AG04449 (cell line): ENCODE measurements at regions not wholly inside any gene's neighbourhood (a gene's known extent, or its start where the extent isn't known, plus 50 kb on each side); places are given as distances from the start of the nearest gene placed in this dataset.

ENCODE experiments used
- CTCF ChIA-PET: fragments of 350-600 bp; formaldehyde crosslinking; extraction: SDS; loops from one replicate; lab custom pipeline; 2021; ENCODE audit warnings: antibody characterized with exemption; lab: Yijun Ruan, JAX
- POLR2A ChIA-PET: fragments of 400-600, 350-600 bp; formaldehyde crosslinking; extraction: SDS; loops from one replicate; lab custom pipeline; 2020; ENCODE audit warnings: antibody characterized with exemption, inconsistent platforms; lab: Yijun Ruan, JAX
- DNase-seq: peaks from one replicate; pipeline ENCODE4 v3.0.0-alpha.2; 2010; ENCODE audit warnings: low read depth, low spot score
- H3K4me3 ChIP-seq: 2 replicates; pipeline ENCODE4 v1.5.1; 2011; ENCODE audit warnings: low read depth, mild to moderate bottlenecking, control low read depth, low read length
- CTCF ChIP-seq: IDR thresholded peaks from one replicate; pipeline ENCODE4 v1.5.1; 2011; ENCODE audit warnings: mild to moderate bottlenecking, moderate library complexity, low read length, control low read depth, inconsistent platforms; ENCODE audit not compliant: insufficient read depth; ENCODE audit errors: missing control alignments

GRCh38 chr15:39478996-39479395 is 101.9 kb upstream of the THBS1 start:
- DNase-seq: no peak
- ChIA-PET POLR2A (no interaction called here), CTCF (no interaction called here)
- no peak for TF ChIP-seq CTCF
- H3K4me3 ChIP-seq: no peak overlapping the region

- no peak for TF ChIP-seq CTCF
- H3K4me3 ChIP-seq: no peak overlapping the region
- ChIA-PET CTCF (no interaction called here), POLR2A (no interaction called here)
- DNase-seq: no peak
Observed at GRCh38 chr15:39479911-39480310, 101.0 kb upstream of the THBS1 start.

GRCh38 chr15:39482459-39482858 is 98.4 kb upstream of the THBS1 start:
- no peak overlapping the region for H3K4me3 ChIP-seq
- TF ChIP-seq CTCF: no peak
- POLR2A ChIA-PET: no interaction called here
- no peak for DNase-seq
- CTCF ChIA-PET: no interaction called here

- ChIA-PET CTCF (no interaction called here), POLR2A (no interaction called here)
- no peak for DNase-seq
Observed at GRCh38 chr15:39486621-39487457, 94.0 kb upstream of the THBS1 start.

GRCh38 chr15:39487458-39487735 is 93.5 kb upstream of the THBS1 start:
- no peak overlapping the region for H3K4me3 ChIP-seq
- TF ChIP-seq CTCF: no peak
- ChIA-PET POLR2A (no interaction called here), CTCF (no interaction called here)
- DNase-seq: no peak

More at GRCh38 chr15:39486621-39487457, 94.0 kb upstream of the THBS1 start:
- no peak overlapping the region for H3K4me3 ChIP-seq
- no peak for TF ChIP-seq CTCF

GRCh38 chr15:39488516-39488915 is 92.4 kb upstream of the THBS1 start:
- TF ChIP-seq CTCF: no peak
- no peak for DNase-seq
- ChIA-PET CTCF (no interaction called here), POLR2A (no interaction called here)
- H3K4me3 ChIP-seq: no peak overlapping the region
